GM13976 (cell line): ENCODE measurements at regions not wholly inside any gene's neighbourhood (a gene's known extent, or its start where the extent isn't known, plus 50 kb on each side); places are given as distances from the start of the nearest gene placed in this dataset.

ENCODE experiments used
- DNase-seq: peaks from one replicate; pipeline ENCODE4 v3.0.0; 2012; ENCODE audit warnings: low spot score
- in situ Hi-C: fragments of 300-500 bp; cut with MboI; formaldehyde crosslinking; loops from one replicate; pipeline ENCODE4 v1.12.0; 2022; ENCODE audit warnings: low sequenced_read_pairs, mixed read lengths, inconsistent platforms; ENCODE audit not compliant: unreplicated experiment
- TF ChIP-seq, protein P1 (sequence below): IDR thresholded peaks from 2 replicates; pipeline ENCODE4 v1.5.1; 2012; ENCODE audit warnings: borderline replicate concordance, mild to moderate bottlenecking; ENCODE audit not compliant: insufficient read depth; ENCODE audit errors: extremely low read depth, missing control alignments, control extremely low read depth

DNA sequence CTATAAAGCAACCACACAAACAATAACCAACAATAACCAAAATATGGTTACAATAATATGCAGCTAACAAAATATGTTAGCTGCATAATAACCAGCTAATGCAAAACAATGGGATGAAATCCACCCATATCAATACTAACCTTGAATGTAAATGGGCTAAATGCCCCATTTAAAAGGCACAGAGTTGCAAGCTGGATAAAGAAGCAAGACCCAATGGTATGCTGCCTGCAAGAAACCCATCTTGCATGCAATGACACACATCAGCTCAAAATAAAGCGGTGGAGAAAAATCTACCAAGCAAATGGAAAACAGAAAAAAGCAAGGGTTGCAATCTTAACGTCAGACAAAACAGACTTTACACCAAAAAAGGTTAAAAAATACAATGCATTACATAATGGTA lies 316.5 kb upstream of the NR5A2 start:
- TF ChIP-seq, protein P1, sequence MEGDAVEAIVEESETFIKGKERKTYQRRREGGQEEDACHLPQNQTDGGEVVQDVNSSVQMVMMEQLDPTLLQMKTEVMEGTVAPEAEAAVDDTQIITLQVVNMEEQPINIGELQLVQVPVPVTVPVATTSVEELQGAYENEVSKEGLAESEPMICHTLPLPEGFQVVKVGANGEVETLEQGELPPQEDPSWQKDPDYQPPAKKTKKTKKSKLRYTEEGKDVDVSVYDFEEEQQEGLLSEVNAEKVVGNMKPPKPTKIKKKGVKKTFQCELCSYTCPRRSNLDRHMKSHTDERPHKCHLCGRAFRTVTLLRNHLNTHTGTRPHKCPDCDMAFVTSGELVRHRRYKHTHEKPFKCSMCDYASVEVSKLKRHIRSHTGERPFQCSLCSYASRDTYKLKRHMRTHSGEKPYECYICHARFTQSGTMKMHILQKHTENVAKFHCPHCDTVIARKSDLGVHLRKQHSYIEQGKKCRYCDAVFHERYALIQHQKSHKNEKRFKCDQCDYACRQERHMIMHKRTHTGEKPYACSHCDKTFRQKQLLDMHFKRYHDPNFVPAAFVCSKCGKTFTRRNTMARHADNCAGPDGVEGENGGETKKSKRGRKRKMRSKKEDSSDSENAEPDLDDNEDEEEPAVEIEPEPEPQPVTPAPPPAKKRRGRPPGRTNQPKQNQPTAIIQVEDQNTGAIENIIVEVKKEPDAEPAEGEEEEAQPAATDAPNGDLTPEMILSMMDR: no peak
- in situ Hi-C loops: no loop called here
- no peak for DNase-seq

DNA sequence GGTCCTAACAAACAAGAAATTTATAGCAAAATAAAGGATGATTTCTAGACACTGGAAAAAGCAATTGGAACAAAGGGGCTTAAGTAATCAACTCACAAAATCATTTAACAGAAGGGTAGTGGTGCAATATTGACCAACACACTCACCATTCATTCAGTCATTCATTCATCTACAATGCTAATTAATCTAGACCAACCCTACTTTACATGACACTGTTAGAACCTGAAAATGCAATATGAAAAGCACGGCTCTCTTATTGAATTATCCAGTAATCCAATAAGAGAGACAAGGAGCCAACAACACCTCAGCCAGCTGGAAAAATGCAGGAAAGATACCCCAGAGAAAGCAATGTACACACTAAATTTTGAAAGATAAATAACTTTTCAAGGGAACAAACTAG lies 310.8 kb upstream of the NR5A2 start:
- no peak for DNase-seq
- in situ Hi-C loops: no loop called here
- TF ChIP-seq, protein P1: no peak

DNA sequence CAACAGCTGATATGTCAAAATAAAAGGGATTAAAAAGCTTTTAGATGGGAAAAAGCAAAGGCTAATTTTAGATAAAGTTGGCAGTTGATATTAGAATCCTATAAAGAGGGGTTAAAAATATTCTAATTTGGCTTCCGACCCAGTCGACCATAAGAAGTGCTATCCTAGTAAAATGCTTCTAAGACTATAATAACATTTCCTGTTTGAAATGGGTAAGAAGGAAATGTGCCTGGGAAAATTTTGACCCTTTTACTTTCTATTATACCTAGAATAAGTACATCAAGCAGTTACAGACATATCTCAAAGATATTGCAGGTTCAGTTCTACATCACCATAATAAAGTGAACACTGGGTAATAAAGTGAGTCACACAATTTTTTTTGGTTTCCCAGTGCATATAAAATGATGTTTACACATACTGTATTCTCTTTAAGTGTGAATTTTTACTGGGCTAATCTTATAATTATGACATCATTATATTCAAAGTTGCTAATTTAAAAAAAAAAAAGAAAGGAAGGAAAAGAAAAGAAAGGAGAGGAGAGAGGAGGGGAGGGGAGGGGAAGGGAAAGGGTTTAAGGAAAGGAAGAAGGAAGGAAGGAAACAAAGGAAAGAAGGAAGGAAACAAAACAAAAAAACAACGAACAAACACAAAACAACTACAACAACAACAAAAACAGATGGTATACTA lies 308.2 kb upstream of the NR5A2 start:
- DNase-seq: no peak
- TF ChIP-seq, protein P1: no peak
- in situ Hi-C loops: no loop called here

DNA sequence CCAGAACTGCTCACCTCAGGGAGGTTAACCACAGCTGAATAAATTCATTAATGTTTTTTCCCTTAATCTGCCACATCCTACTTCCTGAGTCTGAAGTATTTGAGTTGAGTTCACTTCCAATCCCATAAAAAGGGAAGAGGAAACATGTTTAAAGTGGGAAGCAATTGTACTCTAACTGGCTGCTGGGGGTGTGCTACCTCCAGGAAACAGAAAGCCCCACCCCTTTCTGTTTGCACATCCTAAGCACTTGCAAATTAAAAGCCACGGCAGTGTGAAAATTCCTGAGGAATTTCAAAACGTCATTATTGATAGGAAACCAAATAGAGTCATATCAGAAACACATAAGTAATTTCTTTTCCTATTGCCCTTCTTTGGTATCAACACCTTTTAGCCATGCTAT lies 307.0 kb upstream of the NR5A2 start:
- TF ChIP-seq, protein P1: no peak
- no peak for DNase-seq
- in situ Hi-C loops: no loop called here

DNA sequence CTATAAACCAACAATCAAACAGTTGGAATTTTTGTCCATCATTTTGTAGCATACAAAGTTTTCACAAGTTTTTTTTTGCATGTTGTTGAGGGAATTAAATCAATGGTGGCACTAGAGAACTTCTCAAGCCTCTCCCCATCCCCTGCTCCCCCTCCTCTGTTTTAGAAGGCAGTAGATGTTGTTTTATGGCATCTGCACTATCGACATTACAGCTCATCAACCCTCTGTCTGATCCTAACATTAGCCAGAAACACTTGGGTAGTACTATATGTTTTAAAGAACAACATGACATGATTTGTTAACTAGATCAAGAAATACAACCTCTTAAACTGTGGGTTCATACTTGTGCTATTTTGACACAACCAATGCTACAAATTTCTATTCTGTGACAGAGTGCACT lies 306.5 kb upstream of the NR5A2 start:
- TF ChIP-seq, protein P1: no peak
- DNase-seq: no peak
- in situ Hi-C loops: no loop called here

DNA sequence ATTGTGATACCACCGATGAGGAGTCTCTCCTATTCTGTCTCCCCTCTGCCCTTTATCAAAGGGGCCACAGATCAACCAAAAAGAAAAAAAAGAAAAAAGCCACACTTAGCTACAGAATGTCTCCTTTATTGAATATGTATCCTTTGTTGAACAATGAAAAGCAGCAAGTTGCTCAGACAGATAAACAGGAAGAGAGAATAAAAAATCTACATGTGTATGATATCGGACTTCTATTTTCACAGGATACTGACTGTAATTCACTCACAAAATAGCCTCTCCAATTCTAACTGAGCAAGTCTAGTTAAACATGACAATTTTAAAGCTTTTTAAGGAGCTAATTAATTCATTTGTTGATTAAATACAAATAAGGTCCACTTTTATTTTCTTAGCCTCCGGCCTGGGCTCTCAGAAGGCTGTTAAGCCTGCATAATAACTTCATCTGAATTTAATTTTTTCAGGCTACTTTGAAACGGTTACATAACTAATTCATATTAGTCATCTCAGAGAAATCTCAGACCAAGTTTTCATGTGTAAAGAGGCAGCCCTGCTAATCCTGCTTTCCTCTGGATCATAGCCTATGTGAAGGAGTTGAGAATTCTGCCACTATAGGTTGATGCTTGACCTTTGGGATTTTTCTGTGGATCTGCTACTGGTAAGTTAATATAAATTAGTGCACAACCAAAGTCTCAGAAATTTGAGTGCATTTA lies 304.1 kb upstream of the NR5A2 start:
- DNase-seq: no peak
- in situ Hi-C loops: no loop called here
- TF ChIP-seq, protein P1: no peak
